WTC11 (cell line): ENCODE measurements at regions not wholly inside any gene's neighbourhood (a gene's known extent, or its start where the extent isn't known, plus 50 kb on each side); places are given as distances from the start of the nearest gene placed in this dataset.

ENCODE experiments used
- ATF3 ChIP-seq: sonication (generic); formaldehyde crosslinking; conservative IDR thresholded peaks from 2 replicates; pipeline ENCODE4 v1.8.1; 2022; ENCODE audit warnings: mild to moderate bottlenecking, missing genetic modification reagents
- CREB1 ChIP-seq: sonication (generic); formaldehyde crosslinking; IDR thresholded peaks from 2 replicates; pipeline ENCODE4 v1.8.0; 2023; ENCODE audit warnings: mild to moderate bottlenecking, missing genetic modification reagents
- CTCF ChIP-seq: fragments of 200-600 bp; IDR thresholded peaks from 2 replicates; pipeline ENCODE4 v1.8.0; 2022; ENCODE audit warnings: antibody characterized with exemption
- ETV6 ChIP-seq: sonication (generic); formaldehyde crosslinking; IDR thresholded peaks from 2 replicates; pipeline ENCODE4 v1.8.1; 2022; ENCODE audit warnings: mild to moderate bottlenecking, missing genetic modification reagents
- HMGXB4 ChIP-seq: sonication (generic); formaldehyde crosslinking; IDR thresholded peaks from 2 replicates; pipeline ENCODE4 v1.8.1; 2023; ENCODE audit warnings: mild to moderate bottlenecking, moderate library complexity, missing genetic modification reagents
- MYBL2 ChIP-seq: sonication (generic); formaldehyde crosslinking; IDR thresholded peaks from 2 replicates; pipeline ENCODE4 v1.8.1; 2023; ENCODE audit warnings: mild to moderate bottlenecking, moderate library complexity, missing genetic modification reagents
- NR2C2 ChIP-seq: sonication (generic); formaldehyde crosslinking; IDR thresholded peaks from 2 replicates; pipeline ENCODE4 v1.8.0; 2022; ENCODE audit warnings: mild to moderate bottlenecking, missing genetic modification reagents
- NR3C1 ChIP-seq: sonication (generic); formaldehyde crosslinking; conservative IDR thresholded peaks from 2 replicates; pipeline ENCODE4 v1.8.1; 2023; ENCODE audit warnings: low read depth, mild to moderate bottlenecking, missing genetic modification reagents
- PRDM15 ChIP-seq: sonication (generic); formaldehyde crosslinking; IDR thresholded peaks from 2 replicates; pipeline ENCODE4 v1.8.0; 2022; ENCODE audit warnings: missing genetic modification reagents
- RELA ChIP-seq: sonication (generic); formaldehyde crosslinking; IDR thresholded peaks from 2 replicates; pipeline ENCODE4 v1.8.1; 2022; ENCODE audit warnings: missing genetic modification reagents, mild to moderate bottlenecking, borderline replicate concordance
- SP1 ChIP-seq: sonication (generic); formaldehyde crosslinking; conservative IDR thresholded peaks from 2 replicates; pipeline ENCODE4 v1.8.1; 2022; ENCODE audit warnings: missing genetic modification reagents
- ZNF317 ChIP-seq: sonication (generic); formaldehyde crosslinking; IDR thresholded peaks from 2 replicates; pipeline ENCODE4 v1.8.1; 2023; ENCODE audit warnings: low read depth, mild to moderate bottlenecking, moderate library complexity, missing genetic modification reagents, borderline replicate concordance

- no peak for TF ChIP-seq CTCF
- TF ChIP-seq ATF3 (CRISPR knock-in tag), result no peak
- no peak for TF ChIP-seq NR2C2 (CRISPR knock-in tag)
- TF ChIP-seq ETV6, result no peak
- no peak for TF ChIP-seq MYBL2 (CRISPR knock-in tag)
- TF ChIP-seq HMGXB4 (CRISPR knock-in tag), result no peak
- no peak for TF ChIP-seq CREB1 (CRISPR knock-in tag)
- no peak for TF ChIP-seq SP1
- TF ChIP-seq RELA (CRISPR knock-in tag), result no peak
- TF ChIP-seq PRDM15 (CRISPR knock-in tag), result no peak
- TF ChIP-seq ZNF317 (CRISPR knock-in tag), result no peak
- TF ChIP-seq NR3C1 (CRISPR knock-in tag), result no peak
These were observed 269.8 kb downstream of the DIPK2A start for GRCh38 chr3:144241404-144241803.
